Body of pancreas (tissue), 4 donors: ENCODE measurements at regions not wholly inside any gene's neighbourhood (a gene's known extent, or its start where the extent isn't known, plus 50 kb on each side); places are given as distances from the start of the nearest gene placed in this dataset.

Experiments
- POLR2A ChIP-seq, 3 donors: fragments of 450-650 bp; IDR thresholded peaks; one replicate each; pipeline ENCODE4 v1.6.1; 2016; ENCODE audit warnings: antibody characterized with exemption in 3 of 3, mild to moderate bottlenecking in 2 of 3
- TF ChIP-seq, protein P1 (sequence below), 7 experiments: fragments of 450-650 bp in 4 of 7; fragments of 200-600 bp in 3 of 7; sonication (generic) in 3 of 7; IDR thresholded peaks; one replicate each; pipeline ENCODE4 v1.5.1; 2016 to 2019; ENCODE audit warnings: antibody characterized with exemption in 7 of 7

DNA sequence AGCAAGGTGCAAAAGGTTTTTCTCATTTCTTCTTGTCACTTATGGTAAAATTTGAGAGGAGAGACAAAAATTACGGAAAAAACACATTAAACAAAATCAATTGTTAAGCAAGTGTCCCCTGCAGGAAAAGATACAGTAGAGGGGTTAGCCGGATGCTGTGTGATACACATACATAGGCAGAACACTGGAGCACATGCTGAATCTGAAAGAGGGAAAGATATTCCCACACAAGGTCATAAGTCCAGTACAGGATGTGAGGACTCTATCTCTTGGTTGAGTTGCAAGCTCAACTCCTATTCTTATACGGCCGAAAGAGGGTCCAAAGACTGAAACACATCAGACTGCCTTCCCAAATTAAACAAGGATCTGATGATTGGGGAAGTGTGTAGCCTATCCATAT, 427.5 kb upstream of the NUDT12 start:
- TF ChIP-seq, protein P1, sequence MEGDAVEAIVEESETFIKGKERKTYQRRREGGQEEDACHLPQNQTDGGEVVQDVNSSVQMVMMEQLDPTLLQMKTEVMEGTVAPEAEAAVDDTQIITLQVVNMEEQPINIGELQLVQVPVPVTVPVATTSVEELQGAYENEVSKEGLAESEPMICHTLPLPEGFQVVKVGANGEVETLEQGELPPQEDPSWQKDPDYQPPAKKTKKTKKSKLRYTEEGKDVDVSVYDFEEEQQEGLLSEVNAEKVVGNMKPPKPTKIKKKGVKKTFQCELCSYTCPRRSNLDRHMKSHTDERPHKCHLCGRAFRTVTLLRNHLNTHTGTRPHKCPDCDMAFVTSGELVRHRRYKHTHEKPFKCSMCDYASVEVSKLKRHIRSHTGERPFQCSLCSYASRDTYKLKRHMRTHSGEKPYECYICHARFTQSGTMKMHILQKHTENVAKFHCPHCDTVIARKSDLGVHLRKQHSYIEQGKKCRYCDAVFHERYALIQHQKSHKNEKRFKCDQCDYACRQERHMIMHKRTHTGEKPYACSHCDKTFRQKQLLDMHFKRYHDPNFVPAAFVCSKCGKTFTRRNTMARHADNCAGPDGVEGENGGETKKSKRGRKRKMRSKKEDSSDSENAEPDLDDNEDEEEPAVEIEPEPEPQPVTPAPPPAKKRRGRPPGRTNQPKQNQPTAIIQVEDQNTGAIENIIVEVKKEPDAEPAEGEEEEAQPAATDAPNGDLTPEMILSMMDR (IDR thresholded peaks at IDR 0.05) = no peak
- TF ChIP-seq POLR2A (IDR thresholded peaks at IDR 0.05) = no peak
